ENCODE measurements at regions not wholly inside any gene's neighbourhood (a gene's known extent, or its start where the extent isn't known, plus 50 kb on each side); places are given as distances from the start of the nearest gene placed in this dataset.

DNA sequence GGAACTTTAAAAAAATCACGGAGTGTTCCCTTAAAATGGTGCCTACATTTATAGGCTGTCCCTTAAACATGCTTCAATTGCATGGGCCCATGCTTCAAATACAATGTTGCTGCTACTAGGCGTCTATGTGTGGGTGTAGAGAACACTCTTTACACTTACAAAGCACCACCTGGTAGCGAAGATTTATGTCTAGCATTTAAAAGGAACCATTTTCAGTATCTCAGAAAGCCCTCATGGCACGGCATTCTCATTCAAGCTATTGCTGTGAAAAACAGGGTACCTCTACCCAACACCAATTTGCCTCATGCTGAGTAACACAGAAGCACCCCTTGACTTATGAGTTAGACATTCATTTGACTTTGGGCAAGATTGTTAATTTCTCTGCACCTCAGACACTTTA, 112.9 kb upstream of the CNTNAP5 start:
- Histone ChIP-seq H3K36me3 (ENCODE audit: insufficient read depth, low read length) (no peaks in the 10 kb centered on the region), H3K27me3 (ENCODE audit: low read length) (no peaks in the 10 kb centered on the region), H2AFZ (ENCODE audit: low read length) (no peak overlapping the region), H3K9me3 (ENCODE audit: low read length) (no peaks in the 10 kb centered on the region), H3K4me2 (ENCODE audit: low read depth, low read length, poor library complexity, severe bottlenecking) (no peak overlapping the region), H3K79me2 (ENCODE audit: low read length) (no peaks in the 10 kb centered on the region), H3K4me1 (ENCODE audit: low read length) (peaks cover 4% of the 10 kb centered on the region), H3K4me3 (ENCODE audit: low read length) (no peak overlapping the region), H3K9ac (ENCODE audit: low read length) (no peak overlapping the region), H4K20me1 (ENCODE audit: insufficient read depth, low read depth, low read length) (no peaks in the 10 kb centered on the region), H3K27ac (ENCODE audit: low read length) (no peak overlapping the region), H3K9me2 (replicated peaks; ENCODE audit: insufficient read depth, low read length) (no peaks in the 10 kb centered on the region)
- no peak for DNase-seq

DNA sequence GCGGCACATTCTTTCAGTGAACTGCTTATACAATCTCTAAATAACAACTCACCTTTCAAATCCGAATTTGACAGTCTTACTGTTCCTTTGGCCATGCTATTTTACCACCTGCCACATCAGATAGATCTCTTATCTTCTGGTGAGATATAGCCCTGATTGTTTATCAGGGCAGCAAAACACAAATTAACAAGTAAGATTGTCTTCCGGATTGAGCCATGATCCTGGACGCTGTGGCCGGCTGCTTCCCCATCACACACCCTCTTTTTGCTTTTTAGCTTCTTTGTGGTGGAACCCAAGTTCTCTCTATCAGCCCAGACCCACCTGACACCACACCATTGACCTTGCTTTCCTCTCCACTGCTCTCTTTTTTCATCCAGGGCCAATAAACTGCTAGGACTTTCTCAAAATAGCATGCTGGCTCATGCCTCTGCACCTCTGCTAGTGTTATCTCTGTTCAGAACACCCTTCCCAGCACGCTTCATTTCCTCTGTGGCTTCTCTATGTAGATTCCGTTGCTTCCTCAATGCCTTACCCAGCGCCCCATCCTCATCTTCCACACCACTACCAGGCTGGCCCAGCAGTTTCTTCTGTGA, 111.8 kb upstream of the CNTNAP5 start:
- H3K79me2 ChIP-seq (ENCODE audit: low read length) = no peaks in the 10 kb centered on the region
- no peaks in the 10 kb centered on the region for H3K36me3 ChIP-seq (ENCODE audit: insufficient read depth, low read length)
- H3K4me2 ChIP-seq (ENCODE audit: low read depth, low read length, poor library complexity, severe bottlenecking) = no peak overlapping the region
- H3K9me3 ChIP-seq (ENCODE audit: low read length) = no peaks in the 10 kb centered on the region
- no peak overlapping the region for H2AFZ ChIP-seq (ENCODE audit: low read length)
- H3K9me2 ChIP-seq (replicated peaks; ENCODE audit: insufficient read depth, low read length) = no peaks in the 10 kb centered on the region
- H3K4me3 ChIP-seq (ENCODE audit: low read length) = no peak overlapping the region
- no peak overlapping the region for H3K27ac ChIP-seq (ENCODE audit: low read length)
- H3K9ac ChIP-seq (ENCODE audit: low read length) = no peak overlapping the region
- no peaks in the 10 kb centered on the region for H3K27me3 ChIP-seq (ENCODE audit: low read length)
- no peak for DNase-seq
- peaks cover 4% of the 10 kb centered on the region for H3K4me1 ChIP-seq (ENCODE audit: low read length)
- H4K20me1 ChIP-seq (ENCODE audit: insufficient read depth, low read depth, low read length) = no peaks in the 10 kb centered on the region

DNA sequence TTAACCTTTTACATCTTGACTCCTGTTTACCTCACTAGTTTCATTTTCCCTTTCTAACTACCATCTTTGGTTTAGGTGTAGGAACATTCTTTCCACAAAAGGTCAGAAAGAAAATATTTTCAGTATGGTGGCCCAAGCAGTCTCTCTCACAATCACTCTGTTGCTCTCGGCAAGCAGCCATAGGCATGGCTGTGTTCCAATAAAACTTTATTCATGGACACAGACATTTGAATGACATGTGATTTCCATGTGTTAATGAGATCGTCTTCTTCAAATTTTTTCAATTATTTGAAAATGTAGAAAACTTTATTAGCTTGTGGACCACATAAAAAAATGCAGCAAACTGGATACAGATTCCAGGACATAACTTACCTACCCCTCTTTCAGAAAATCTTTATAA, 109.7 kb upstream of the CNTNAP5 start:
- H3K4me3 ChIP-seq (ENCODE audit: low read length) = no peak overlapping the region
- no peak overlapping the region for H2AFZ ChIP-seq (ENCODE audit: low read length)
- H3K9me3 ChIP-seq (ENCODE audit: low read length) = no peaks in the 10 kb centered on the region
- H3K4me2 ChIP-seq (ENCODE audit: low read depth, low read length, poor library complexity, severe bottlenecking) = no peak overlapping the region
- peaks cover 4% of the 10 kb centered on the region for H3K4me1 ChIP-seq (ENCODE audit: low read length)
- no peak for DNase-seq
- no peak overlapping the region for H3K9ac ChIP-seq (ENCODE audit: low read length)
- H3K27me3 ChIP-seq (ENCODE audit: low read length) = no peaks in the 10 kb centered on the region
- no peaks in the 10 kb centered on the region for H3K9me2 ChIP-seq (replicated peaks; ENCODE audit: insufficient read depth, low read length)
- no peaks in the 10 kb centered on the region for H3K79me2 ChIP-seq (ENCODE audit: low read length)
- no peak overlapping the region for H3K27ac ChIP-seq (ENCODE audit: low read length)
- H3K36me3 ChIP-seq (ENCODE audit: insufficient read depth, low read length) = no peaks in the 10 kb centered on the region
- H4K20me1 ChIP-seq (ENCODE audit: insufficient read depth, low read depth, low read length) = no peaks in the 10 kb centered on the region

DNA sequence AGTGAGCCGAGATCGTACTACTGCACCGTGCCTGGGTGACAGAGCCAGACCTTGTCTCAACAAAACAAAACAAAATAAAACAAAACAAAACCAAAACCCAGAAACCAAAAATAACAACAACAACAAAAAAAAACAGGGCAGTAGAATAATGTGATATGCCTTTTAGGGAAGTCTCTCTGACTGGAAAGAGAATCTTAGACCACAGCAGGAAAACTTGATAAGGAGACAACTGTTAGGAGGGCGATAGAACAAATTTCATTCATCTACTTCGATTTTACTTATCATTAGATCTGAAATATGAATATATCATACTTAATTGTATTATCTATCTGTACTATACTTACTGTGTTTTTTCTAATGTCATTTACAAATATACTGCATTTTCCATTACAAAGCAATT, 109.0 kb upstream of the CNTNAP5 start:
- Histone ChIP-seq H3K9me2 (replicated peaks; ENCODE audit: insufficient read depth, low read length) (no peaks in the 10 kb centered on the region), H2AFZ (ENCODE audit: low read length) (no peak overlapping the region), H3K4me1 (ENCODE audit: low read length) (peaks cover 4% of the 10 kb centered on the region), H3K9me3 (ENCODE audit: low read length) (no peaks in the 10 kb centered on the region), H3K27ac (ENCODE audit: low read length) (no peak overlapping the region), H3K4me2 (ENCODE audit: low read depth, low read length, poor library complexity, severe bottlenecking) (no peak overlapping the region), H3K27me3 (ENCODE audit: low read length) (no peaks in the 10 kb centered on the region), H3K79me2 (ENCODE audit: low read length) (no peaks in the 10 kb centered on the region), H4K20me1 (ENCODE audit: insufficient read depth, low read depth, low read length) (no peaks in the 10 kb centered on the region), H3K36me3 (ENCODE audit: insufficient read depth, low read length) (no peaks in the 10 kb centered on the region), H3K4me3 (ENCODE audit: low read length) (no peak overlapping the region), H3K9ac (ENCODE audit: low read length) (no peak overlapping the region)
- no peak for DNase-seq

DNA sequence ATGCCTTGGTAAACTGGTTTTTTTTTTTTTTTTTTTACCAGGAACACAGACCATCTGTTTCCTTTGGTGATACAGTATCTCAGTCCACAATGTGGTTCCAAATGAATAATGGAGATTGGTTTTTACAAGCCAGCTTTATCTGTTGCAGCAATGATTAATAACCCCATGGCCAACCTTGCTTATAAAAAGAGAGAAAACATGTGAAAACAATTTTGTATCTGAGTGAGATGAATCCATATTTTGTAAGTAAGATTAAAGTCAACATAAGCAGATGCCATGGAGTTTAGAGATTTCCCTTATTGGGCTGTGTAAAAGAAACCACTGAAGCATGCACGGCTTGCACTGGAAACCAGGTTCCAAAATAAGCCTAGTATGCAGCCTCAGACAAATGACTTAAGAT, 108.6 kb upstream of the CNTNAP5 start:
- no peaks in the 10 kb centered on the region for H3K36me3 ChIP-seq (ENCODE audit: insufficient read depth, low read length)
- no peaks in the 10 kb centered on the region for H3K27me3 ChIP-seq (ENCODE audit: low read length)
- H3K27ac ChIP-seq (ENCODE audit: low read length) = no peak overlapping the region
- no peak overlapping the region for H3K9ac ChIP-seq (ENCODE audit: low read length)
- no peaks in the 10 kb centered on the region for H3K9me3 ChIP-seq (ENCODE audit: low read length)
- H3K4me1 ChIP-seq (ENCODE audit: low read length) = peaks cover 4% of the 10 kb centered on the region
- no peak overlapping the region for H3K4me3 ChIP-seq (ENCODE audit: low read length)
- DNase-seq = no peak
- no peak overlapping the region for H2AFZ ChIP-seq (ENCODE audit: low read length)
- no peak overlapping the region for H3K4me2 ChIP-seq (ENCODE audit: low read depth, low read length, poor library complexity, severe bottlenecking)
- no peaks in the 10 kb centered on the region for H3K9me2 ChIP-seq (replicated peaks; ENCODE audit: insufficient read depth, low read length)
- no peaks in the 10 kb centered on the region for H3K79me2 ChIP-seq (ENCODE audit: low read length)
- no peaks in the 10 kb centered on the region for H4K20me1 ChIP-seq (ENCODE audit: insufficient read depth, low read depth, low read length)

DNA sequence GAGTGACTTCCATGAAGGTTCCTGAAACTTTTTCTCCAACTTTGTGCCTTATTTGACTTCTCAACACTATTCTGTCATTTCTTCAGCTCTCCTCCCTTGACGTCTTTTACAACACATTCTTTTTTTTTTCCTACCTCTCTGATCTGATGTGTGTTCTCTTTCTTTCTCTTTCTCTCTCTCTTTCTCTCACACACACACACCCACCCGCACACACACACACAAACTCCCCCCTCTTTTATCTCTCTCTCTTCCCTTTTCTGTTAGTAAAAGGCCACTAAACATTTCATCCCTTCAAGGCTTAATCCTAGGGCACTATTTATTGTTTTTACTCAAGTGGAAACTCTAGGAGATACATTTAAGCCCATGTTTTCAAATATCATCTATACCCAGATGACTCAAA, 107.8 kb upstream of the CNTNAP5 start:
- no peaks in the 10 kb centered on the region for H3K9me2 ChIP-seq (replicated peaks; ENCODE audit: insufficient read depth, low read length)
- H3K4me3 ChIP-seq (ENCODE audit: low read length) = no peak overlapping the region
- H3K4me1 ChIP-seq (ENCODE audit: low read length) = peaks cover 4% of the 10 kb centered on the region
- H3K27me3 ChIP-seq (ENCODE audit: low read length) = no peaks in the 10 kb centered on the region
- no peak overlapping the region for H3K4me2 ChIP-seq (ENCODE audit: low read depth, low read length, poor library complexity, severe bottlenecking)
- H3K9ac ChIP-seq (ENCODE audit: low read length) = no peak overlapping the region
- no peaks in the 10 kb centered on the region for H3K36me3 ChIP-seq (ENCODE audit: insufficient read depth, low read length)
- H3K9me3 ChIP-seq (ENCODE audit: low read length) = no peaks in the 10 kb centered on the region
- DNase-seq = no peak
- no peak overlapping the region for H2AFZ ChIP-seq (ENCODE audit: low read length)
- no peaks in the 10 kb centered on the region for H4K20me1 ChIP-seq (ENCODE audit: insufficient read depth, low read depth, low read length)
- H3K79me2 ChIP-seq (ENCODE audit: low read length) = no peaks in the 10 kb centered on the region
- H3K27ac ChIP-seq (ENCODE audit: low read length) = no peak overlapping the region

DNA sequence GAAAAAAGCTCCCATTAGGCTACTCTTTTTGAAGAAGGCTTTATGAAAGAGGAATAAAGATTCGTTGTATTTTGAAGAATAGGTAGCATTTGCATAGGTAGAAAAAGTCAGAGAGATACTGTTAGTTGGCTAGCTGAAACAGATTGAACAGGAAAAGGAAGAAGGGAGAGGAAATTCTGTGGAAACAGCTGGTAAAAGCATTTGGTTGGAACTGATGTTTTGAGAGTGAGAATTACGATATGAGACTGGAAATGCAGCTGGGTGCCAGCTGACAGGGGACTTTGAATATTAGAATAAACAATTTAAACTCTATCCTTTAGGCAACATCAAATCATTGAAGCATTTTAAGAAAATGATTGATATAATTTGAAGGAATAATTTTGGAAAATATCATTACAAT, 96.7 kb upstream of the CNTNAP5 start:
- Histone ChIP-seq H3K36me3 (ENCODE audit: insufficient read depth, low read length) (no peaks in the 10 kb centered on the region), H4K20me1 (ENCODE audit: insufficient read depth, low read depth, low read length) (no peaks in the 10 kb centered on the region), H3K4me2 (ENCODE audit: low read depth, low read length, poor library complexity, severe bottlenecking) (no peak overlapping the region)

DNA sequence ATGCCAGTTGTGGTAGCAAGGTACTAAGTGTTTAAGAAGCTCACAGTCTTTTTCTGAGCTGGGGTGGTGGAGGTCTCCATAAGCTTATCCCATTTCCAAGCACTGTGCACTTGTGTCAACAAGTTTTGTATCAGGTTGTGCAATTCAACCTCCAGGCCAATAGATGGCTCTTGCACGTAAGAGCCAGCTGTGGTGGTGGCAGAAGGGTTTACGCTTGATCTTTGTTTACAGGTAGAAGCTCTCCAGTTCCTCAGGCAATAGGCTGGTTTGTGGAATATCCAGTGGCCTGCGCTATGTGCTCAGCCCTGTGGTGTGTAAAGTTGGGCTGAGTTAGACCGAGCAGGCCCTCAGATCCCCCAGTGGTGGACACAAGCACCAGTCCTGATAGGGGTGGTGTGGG, 89.7 kb upstream of the CNTNAP5 start:
- Histone ChIP-seq H3K36me3 (ENCODE audit: insufficient read depth, low read length) (no peaks in the 10 kb centered on the region), H3K27ac (ENCODE audit: low read length) (no peak overlapping the region), H4K20me1 (ENCODE audit: insufficient read depth, low read depth, low read length) (no peaks in the 10 kb centered on the region), H3K9me2 (replicated peaks; ENCODE audit: insufficient read depth, low read length) (no peaks in the 10 kb centered on the region), H3K27me3 (ENCODE audit: low read length) (no peaks in the 10 kb centered on the region), H2AFZ (ENCODE audit: low read length) (no peak overlapping the region), H3K9me3 (ENCODE audit: low read length) (no peaks in the 10 kb centered on the region), H3K4me1 (ENCODE audit: low read length) (no peaks in the 10 kb centered on the region), H3K4me2 (ENCODE audit: low read depth, low read length, poor library complexity, severe bottlenecking) (no peak overlapping the region), H3K9ac (ENCODE audit: low read length) (no peak overlapping the region), H3K4me3 (ENCODE audit: low read length) (no peak overlapping the region), H3K79me2 (ENCODE audit: low read length) (no peaks in the 10 kb centered on the region)
- DNase-seq = peak; percentile 48

More for the DNA sequence above, 96.7 kb upstream of the CNTNAP5 start:
- H3K4me3 ChIP-seq (ENCODE audit: low read length) = no peak overlapping the region
- H3K4me1 ChIP-seq (ENCODE audit: low read length) = no peaks in the 10 kb centered on the region
- no peak for DNase-seq
- H3K79me2 ChIP-seq (ENCODE audit: low read length) = no peaks in the 10 kb centered on the region
- H3K9me2 ChIP-seq (replicated peaks; ENCODE audit: insufficient read depth, low read length) = no peaks in the 10 kb centered on the region
- H2AFZ ChIP-seq (ENCODE audit: low read length) = no peak overlapping the region
- no peaks in the 10 kb centered on the region for H3K27me3 ChIP-seq (ENCODE audit: low read length)
- H3K9me3 ChIP-seq (ENCODE audit: low read length) = no peaks in the 10 kb centered on the region
- no peak overlapping the region for H3K9ac ChIP-seq (ENCODE audit: low read length)
- no peak overlapping the region for H3K27ac ChIP-seq (ENCODE audit: low read length)

DNA sequence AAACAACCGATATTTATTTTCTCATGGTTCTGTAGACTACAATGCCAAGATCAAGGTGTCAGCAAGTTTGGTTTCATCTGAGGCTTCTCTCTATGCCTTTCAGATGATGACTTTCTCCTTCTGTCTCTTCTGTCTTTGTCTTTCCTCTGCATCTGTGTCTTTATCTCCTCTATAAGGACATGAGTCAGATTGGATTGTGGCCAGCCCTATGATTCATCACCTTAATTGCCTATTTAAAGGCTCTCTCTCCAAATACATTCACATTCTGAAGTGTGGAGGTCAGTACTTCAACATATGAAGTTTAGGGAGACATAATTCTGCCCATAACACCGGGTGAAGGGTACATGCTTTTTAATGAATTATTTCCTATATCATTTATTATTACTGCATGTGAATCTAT, 71.2 kb upstream of the CNTNAP5 start:
- Histone ChIP-seq H3K9me2 (replicated peaks; ENCODE audit: insufficient read depth, low read length) (no peaks in the 10 kb centered on the region), H3K9me3 (ENCODE audit: low read length) (no peaks in the 10 kb centered on the region), H3K27me3 (ENCODE audit: low read length) (no peaks in the 10 kb centered on the region), H3K4me3 (ENCODE audit: low read length) (no peak overlapping the region), H3K27ac (ENCODE audit: low read length) (no peak overlapping the region), H2AFZ (ENCODE audit: low read length) (no peak overlapping the region), H3K4me1 (ENCODE audit: low read length) (no peaks in the 10 kb centered on the region), H3K9ac (ENCODE audit: low read length) (no peak overlapping the region), H4K20me1 (ENCODE audit: insufficient read depth, low read depth, low read length) (no peaks in the 10 kb centered on the region), H3K36me3 (ENCODE audit: insufficient read depth, low read length) (no peaks in the 10 kb centered on the region), H3K79me2 (ENCODE audit: low read length) (no peaks in the 10 kb centered on the region), H3K4me2 (ENCODE audit: low read depth, low read length, poor library complexity, severe bottlenecking) (no peak overlapping the region)
- DNase-seq = no peak
